NT2/D1 (cell line): ENCODE measurements at regions not wholly inside any gene's neighbourhood (a gene's known extent, or its start where the extent isn't known, plus 50 kb on each side); places are given as distances from the start of the nearest gene placed in this dataset.

Experiments used
- DNase-seq: peaks from one replicate; pipeline ENCODE4 v3.0.0-alpha.2; 2011; ENCODE audit warnings: low read depth, low spot score
- H3K27me3 ChIP-seq: 2 replicates; pipeline ENCODE4 v1.6.0; 2011; ENCODE audit warnings: mild to moderate bottlenecking; ENCODE audit not compliant: insufficient read length, insufficient read depth
- H3K36me3 ChIP-seq: 2 replicates; pipeline ENCODE4 v1.6.1; 2011; ENCODE audit warnings: mild to moderate bottlenecking, low read length, mixed read lengths; ENCODE audit not compliant: insufficient read depth, insufficient read length
- H3K4me1 ChIP-seq: 2 replicates; pipeline ENCODE4 v1.5.1; 2011; ENCODE audit not compliant: insufficient read depth, insufficient read length
- H3K4me3 ChIP-seq: 2 replicates; pipeline ENCODE4 v1.5.1; 2011; ENCODE audit warnings: low read depth; ENCODE audit not compliant: insufficient read length
- H3K9ac ChIP-seq: 2 replicates; pipeline ENCODE4 v1.6.0; 2011; ENCODE audit warnings: low read depth; ENCODE audit not compliant: insufficient read length
- H3K9me3 ChIP-seq: 2 replicates; pipeline ENCODE4 v1.5.1; 2011; ENCODE audit warnings: mild to moderate bottlenecking, low read length; ENCODE audit not compliant: insufficient read depth
- SUZ12 ChIP-seq: IDR thresholded peaks from 2 replicates; pipeline ENCODE4 v1.6.1; 2011; ENCODE audit not compliant: insufficient read length, insufficient read depth; ENCODE audit errors: extremely low read depth
- YY1 ChIP-seq: IDR thresholded peaks from 2 replicates; pipeline ENCODE4 v1.6.1; 2011; ENCODE audit not compliant: insufficient read length, insufficient read depth
- ZNF274 ChIP-seq: IDR thresholded peaks from 2 replicates; pipeline ENCODE4 v1.6.1; 2011; ENCODE audit warnings: mild to moderate bottlenecking, low read depth, low read length

GRCh38 chr7:47188136-47188535 is 393.8 kb downstream of the TNS3 start:
- no peak overlapping the region for H3K9ac ChIP-seq
- no peaks in the 10 kb centered on the region for H3K27me3 ChIP-seq
- no peak overlapping the region for H3K4me3 ChIP-seq
- no peaks in the 10 kb centered on the region for H3K9me3 ChIP-seq
- H3K4me1 ChIP-seq: no peaks in the 10 kb centered on the region
- no peak for TF ChIP-seq SUZ12
- no peak for DNase-seq
- no peaks in the 10 kb centered on the region for H3K36me3 ChIP-seq

GRCh38 chr7:47186316-47186715 is 395.6 kb downstream of the TNS3 start:
- no peaks in the 10 kb centered on the region for H3K4me1 ChIP-seq
- no peak overlapping the region for H3K9ac ChIP-seq
- H3K27me3 ChIP-seq: no peaks in the 10 kb centered on the region
- no peaks in the 10 kb centered on the region for H3K9me3 ChIP-seq
- TF ChIP-seq SUZ12: no peak
- TF ChIP-seq YY1: no peak
- TF ChIP-seq ZNF274: no peak
- H3K4me3 ChIP-seq: no peak overlapping the region
- no peak for DNase-seq
- H3K36me3 ChIP-seq: no peaks in the 10 kb centered on the region

- Histone ChIP-seq H3K27me3 (no peaks in the 10 kb centered on the region), H3K36me3 (no peaks in the 10 kb centered on the region), H3K9ac (no peak overlapping the region), H3K4me1 (no peaks in the 10 kb centered on the region), H3K4me3 (no peak overlapping the region), H3K9me3 (no peaks in the 10 kb centered on the region)
- no peak for TF ChIP-seq YY1
- no peak for TF ChIP-seq SUZ12
- no peak for TF ChIP-seq ZNF274
- DNase-seq: no peak
Observed at GRCh38 chr7:47185839-47186238, 396.1 kb downstream of the TNS3 start.

GRCh38 chr7:47185170-47185569 is 396.7 kb downstream of the TNS3 start:
- Histone ChIP-seq H3K4me3 (no peak overlapping the region), H3K36me3 (no peaks in the 10 kb centered on the region), H3K4me1 (no peaks in the 10 kb centered on the region), H3K27me3 (no peaks in the 10 kb centered on the region), H3K9me3 (no peaks in the 10 kb centered on the region), H3K9ac (no peak overlapping the region)
- TF ChIP-seq YY1 (no peak), SUZ12 (no peak), ZNF274 (no peak)
- no peak for DNase-seq

GRCh38 chr7:47183862-47184590 is 397.9 kb downstream of the TNS3 start:
- H3K9ac ChIP-seq: no peak overlapping the region
- no peaks in the 10 kb centered on the region for H3K27me3 ChIP-seq
- no peak overlapping the region for H3K4me3 ChIP-seq
- H3K9me3 ChIP-seq: no peaks in the 10 kb centered on the region
- H3K36me3 ChIP-seq: no peaks in the 10 kb centered on the region
- TF ChIP-seq ZNF274 (no peak), SUZ12 (no peak), YY1 (no peak)
- H3K4me1 ChIP-seq: no peaks in the 10 kb centered on the region
- DNase-seq: no peak

- Histone ChIP-seq H3K27me3 (no peaks in the 10 kb centered on the region), H3K4me3 (no peak overlapping the region), H3K36me3 (no peaks in the 10 kb centered on the region), H3K4me1 (no peaks in the 10 kb centered on the region), H3K9me3 (peaks cover 15% of the 10 kb centered on the region; the same call in 1 of the 2 replicates), H3K9ac (no peak overlapping the region)
- no peak for TF ChIP-seq ZNF274
- TF ChIP-seq SUZ12: no peak
- TF ChIP-seq YY1: no peak
- DNase-seq: no peak
Observed at GRCh38 chr7:47181746-47182361, 400.1 kb downstream of the TNS3 start.

- Histone ChIP-seq H3K9me3 (peaks cover 19% of the 10 kb centered on the region; the same call in 1 of the 2 replicates), H3K9ac (no peak overlapping the region), H3K27me3 (no peaks in the 10 kb centered on the region), H3K4me3 (no peak overlapping the region), H3K36me3 (no peaks in the 10 kb centered on the region), H3K4me1 (no peaks in the 10 kb centered on the region)
- no peak for DNase-seq
- TF ChIP-seq YY1 (no peak), ZNF274 (no peak), SUZ12 (no peak)
Observed at GRCh38 chr7:47180516-47180826, 401.4 kb downstream of the TNS3 start.
